A549 (cell line): ENCODE measurements at regions not wholly inside any gene's neighbourhood (a gene's known extent, or its start where the extent isn't known, plus 50 kb on each side); places are given as distances from the start of the nearest gene placed in this dataset.

ENCODE experiments used
- ATAC-seq, 2 experiments: fragments of 200-7000 bp in 1 of 2; fragments of >200 bp in 1 of 2; cut with Nextera tagmentation in 1 of 2; cut with Tn5 transposase in 1 of 2; 3 replicates each; pipeline versions ENCODE4 v1.8.0 to v1.9.1; 2018 to 2020; ENCODE audit warnings: mild to moderate bottlenecking in 1 of 2, moderate library complexity in 1 of 2
- CTCF ChIA-PET: fragments of 300-600 bp; sonication (Branson Sonifier 250); formaldehyde crosslinking; extraction: SDS; loops from one replicate; lab custom pipeline; 2021; ENCODE audit warnings: antibody characterized with exemption, inconsistent platforms; lab: Yijun Ruan, JAX
- POLR2A ChIA-PET: fragments of 350-600 bp; formaldehyde crosslinking; extraction: SDS; loops from one replicate; lab custom pipeline; 2021; ENCODE audit warnings: antibody characterized with exemption, inconsistent platforms; lab: Yijun Ruan, JAX
- DNase-seq, 2 experiments: peaks; one replicate each; pipeline versions ENCODE4 v3.0.0 to v3.0.0-alpha.2; 2011 to 2016; ENCODE audit warnings: low read depth in 1 of 2, low spot score in 1 of 2
- FAIRE-seq: peaks from 2 replicates; lab custom pipeline; 2011; peaks lifted over from hg19 to GRCh38; lab: Jason Lieb, UNC
- H3K27ac ChIP-seq, 2 experiments: fragments of >200 bp; sonication (Bioruptor Twin); formaldehyde crosslinking; 3 replicates each; pipeline ENCODE4 v1.5.1; 2016 to 2017
- H3K4me1 ChIP-seq: fragments of >200 bp; sonication (Bioruptor Twin); formaldehyde crosslinking; 3 replicates; pipeline ENCODE4 v1.6.1; 2016
- H3K4me2 ChIP-seq: fragments of >200 bp; sonication (Bioruptor Twin); formaldehyde crosslinking; 3 replicates; pipeline ENCODE4 v1.6.1; 2016
- H3K4me3 ChIP-seq: fragments of >200 bp; sonication (Bioruptor Twin); formaldehyde crosslinking; 3 replicates; pipeline ENCODE4 v1.5.1; 2016
- H3K9me3 ChIP-seq: fragments of >200 bp; sonication (Bioruptor Twin); formaldehyde crosslinking; 3 replicates; pipeline ENCODE4 v1.6.1; 2016
- CBX2 ChIP-seq: fragments of 200-600 bp; sonication (generic); IDR thresholded peaks from 2 replicates; pipeline ENCODE4 v1.6.1; 2016; ENCODE audit warnings: low read depth, mild to moderate bottlenecking, borderline replicate concordance
- E2F6 ChIP-seq: IDR thresholded peaks from 2 replicates; pipeline ENCODE4 v1.6.1; 2012; ENCODE audit warnings: low read depth, borderline replicate concordance
- FOSL2 ChIP-seq, 2 experiments: fragments of 450-650 bp in 1 of 2; fragments of >200 bp in 1 of 2; sonication (Bioruptor Twin) in 1 of 2; formaldehyde crosslinking; IDR thresholded peaks; 2 replicates each; pipeline versions ENCODE4 v1.5.0 to v1.6.1; 2016 to 2020; ENCODE audit warnings: mild to moderate bottlenecking in 1 of 2, moderate library complexity in 1 of 2
- HMGXB4 ChIP-seq: fragments of 250-450 bp; sonication (Bioruptor Pico); IDR thresholded peaks from 2 replicates; pipeline ENCODE4 v1.5.0; 2021; ENCODE audit warnings: mild to moderate bottlenecking, moderate library complexity, borderline replicate concordance
- HOXA7 ChIP-seq: fragments of 250-450 bp; sonication (Bioruptor Pico); IDR thresholded peaks from 2 replicates; pipeline ENCODE4 v1.5.0; 2020; ENCODE audit warnings: mild to moderate bottlenecking, moderate library complexity
- HOXB13 ChIP-seq: fragments of 250-450 bp; sonication (Bioruptor Pico); IDR thresholded peaks from 2 replicates; pipeline ENCODE4 v1.5.0; 2020; ENCODE audit warnings: low read depth, mild to moderate bottlenecking, moderate library complexity
- MAZ ChIP-seq: fragments of 150-350 bp; IDR thresholded peaks from 2 replicates; pipeline ENCODE4 v1.6.1; 2014; ENCODE audit warnings: antibody characterized with exemption, low read depth, low read length, borderline replicate concordance
- NPAS2 ChIP-seq: fragments of 250-450 bp; sonication (Bioruptor Pico); IDR thresholded peaks from 2 replicates; pipeline ENCODE4 v1.8.0; 2022; ENCODE audit warnings: mild to moderate bottlenecking, moderate library complexity, borderline replicate concordance
- PBX3 ChIP-seq: IDR thresholded peaks from 2 replicates; pipeline ENCODE4 v1.6.1; 2012
- PHF8 ChIP-seq: fragments of 200-600 bp; sonication (generic); IDR thresholded peaks from 2 replicates; pipeline ENCODE4 v1.6.1; 2016; ENCODE audit warnings: low read depth, mild to moderate bottlenecking, antibody characterized with exemption, moderate library complexity, borderline replicate concordance
- POLR2A ChIP-seq: IDR thresholded peaks from 2 replicates; pipeline ENCODE4 v1.6.1; 2012; ENCODE audit warnings: mild to moderate bottlenecking, low read length
- RCOR1 ChIP-seq: fragments of 150-350 bp; IDR thresholded peaks from 2 replicates; pipeline ENCODE4 v1.6.1; 2014; ENCODE audit warnings: antibody characterized with exemption, low read length, low read depth
- REST ChIP-seq: fragments of 200-600 bp; sonication (generic); IDR thresholded peaks from 2 replicates; pipeline ENCODE4 v1.6.1; 2016; ENCODE audit warnings: antibody characterized with exemption, mild to moderate bottlenecking, moderate library complexity
- RNF2 ChIP-seq: fragments of 200-600 bp; sonication (generic); IDR thresholded peaks from 2 replicates; pipeline ENCODE4 v1.6.1; 2016; ENCODE audit warnings: low read depth, mild to moderate bottlenecking, antibody characterized with exemption, moderate library complexity, borderline replicate concordance
- TP53 ChIP-seq: fragments of 250-450 bp; sonication (Bioruptor Pico); IDR thresholded peaks from 2 replicates; pipeline ENCODE4 v1.5.0; 2021; ENCODE audit warnings: mild to moderate bottlenecking, moderate library complexity
- WGBS: methylation state at CpG from one replicate; pipeline ENCODE4 v1.1.6; 2017; ENCODE audit errors: missing lambda C conversion rate; 5-methylcytosine and 5-hydroxymethylcytosine counted together

- no peak for TF ChIP-seq RNF2
Measured at GRCh38 chr9:31573561-31573960, 810.9 kb upstream of the ACO1 start (continued).

- CTCF ChIA-PET, result no interaction called here
- 28% methylated on average over 4 of the region's 4 CpGs for WGBS
- Histone ChIP-seq H3K27ac (no peak overlapping the region), H3K4me1 (no peaks in the 10 kb centered on the region), H3K4me2 (no peak overlapping the region), H3K9me3 (no peaks in the 10 kb centered on the region), H3K4me3 (no peak overlapping the region)
- DNase-seq, result no peak
- FAIRE-seq, result no peak
- ATAC-seq, result no peak
- POLR2A ChIA-PET, result no interaction called here
- TF ChIP-seq RCOR1, result no peak
- no peak for TF ChIP-seq POLR2A
- TF ChIP-seq HOXB13 (CRISPR knock-in tag), result no peak
Measured at GRCh38 chr9:31574006-31574765, 810.3 kb upstream of the ACO1 start.

GRCh38 chr9:31582071-31582470 is 802.4 kb upstream of the ACO1 start:
- no peak overlapping the region for H3K27ac ChIP-seq
- DNase-seq (no peak), ATAC-seq (no peak), FAIRE-seq (no peak)
- WGBS, result 3% methylated on average over 3 of the region's 3 CpGs
- H3K4me3 ChIP-seq, result no peak overlapping the region
- H3K9me3 ChIP-seq, result no peaks in the 10 kb centered on the region
- TF ChIP-seq HMGXB4 (CRISPR knock-in tag), result no peak
- TF ChIP-seq NPAS2, result no peak
- TF ChIP-seq PBX3, result no peak
- TF ChIP-seq E2F6, result no peak
- TF ChIP-seq TP53 (CRISPR knock-in tag), result no peak
- no peak for TF ChIP-seq MAZ
- no peaks in the 10 kb centered on the region for H3K4me1 ChIP-seq
- POLR2A ChIA-PET, result no interaction called here
- no peak overlapping the region for H3K4me2 ChIP-seq
- CTCF ChIA-PET, result no interaction called here

GRCh38 chr9:31582561-31582960 is 801.9 kb upstream of the ACO1 start:
- ATAC-seq (no peak), FAIRE-seq (no peak), DNase-seq (no peak)
- no peak overlapping the region for H3K4me2 ChIP-seq
- CTCF ChIA-PET, result no interaction called here
- H3K27ac ChIP-seq, result no peak overlapping the region
- no peak overlapping the region for H3K4me3 ChIP-seq
- H3K9me3 ChIP-seq, result no peaks in the 10 kb centered on the region
- TF ChIP-seq PHF8 (no peak), FOSL2 (IDR thresholded peaks at IDR 0.05) (no peak), FOSL2 (CRISPR knock-in tag; IDR thresholded peaks at IDR 0.05) (no peak), RCOR1 (no peak), REST (no peak), NPAS2 (no peak), HOXA7 (CRISPR knock-in tag) (no peak), CBX2 (no peak)
- POLR2A ChIA-PET, result no interaction called here
- no peaks in the 10 kb centered on the region for H3K4me1 ChIP-seq
